ENCODE measurements at regions not wholly inside any gene's neighbourhood (a gene's known extent, or its start where the extent isn't known, plus 50 kb on each side); places are given as distances from the start of the nearest gene placed in this dataset.

GRCh38 chr1:182269097-182269496 lies 122.5 kb downstream of the GLUL start:
- Histone ChIP-seq H3K27me3 (no peaks in the 10 kb centered on the region), H3K4me3 (no peak overlapping the region), H3K9me3 (no peaks in the 10 kb centered on the region), H3K27ac (no peak overlapping the region), H3K4me1 (no peaks in the 10 kb centered on the region), H3K36me3 (no peaks in the 10 kb centered on the region)
- WGBS, 2 donors (ENCODE audit: low coverage in 1 of 2): 88 to 91% methylated on average over 2 to 3 of the region's 3 CpGs
- TF ChIP-seq CTCF (IDR thresholded peaks at IDR 0.05) (no peak), POLR2AphosphoS5 (IDR thresholded peaks at IDR 0.05) (no peak), EP300 (IDR thresholded peaks at IDR 0.05) (no peak), POLR2A (IDR thresholded peaks at IDR 0.05) (no peak)
- no peak for ATAC-seq

DNA sequence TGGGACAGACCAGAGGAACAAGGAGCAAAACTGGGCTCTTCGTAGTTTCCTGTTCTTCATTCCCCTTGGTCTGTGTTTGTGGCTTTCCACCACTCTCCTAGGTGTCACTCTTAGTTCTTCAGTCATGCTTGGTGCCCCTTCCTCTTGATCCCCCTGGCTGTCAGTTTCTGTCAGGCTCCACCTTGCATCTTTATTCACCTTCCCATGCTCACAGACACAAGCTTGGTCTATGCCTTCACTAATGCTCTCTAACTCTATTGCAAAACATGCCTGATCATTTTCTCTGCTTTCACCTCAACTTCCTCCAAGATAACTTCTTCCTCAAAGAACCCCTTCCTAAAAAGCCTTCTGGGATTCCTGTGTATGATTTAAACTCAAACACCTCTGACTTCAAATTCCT lies 122.9 kb downstream of the GLUL start:
- no peaks in the 10 kb centered on the region for H3K9me3 ChIP-seq
- H3K36me3 ChIP-seq: no peaks in the 10 kb centered on the region
- H3K4me3 ChIP-seq: no peak overlapping the region
- ATAC-seq: no peak
- H3K27ac ChIP-seq: no peak overlapping the region
- no peaks in the 10 kb centered on the region for H3K27me3 ChIP-seq
- H3K4me1 ChIP-seq: no peaks in the 10 kb centered on the region
- TF ChIP-seq POLR2A (IDR thresholded peaks at IDR 0.05) (no peak), EP300 (IDR thresholded peaks at IDR 0.05) (no peak), POLR2AphosphoS5 (IDR thresholded peaks at IDR 0.05) (no peak), CTCF (IDR thresholded peaks at IDR 0.05) (no peak)
- WGBS, 2 donors (ENCODE audit: low coverage in 1 of 2): 67% methylated on average over 1 of the region's 1 CpG; no CpG with 5 or more reads in 1 of the 2 donors

GRCh38 chr1:182264185-182264584 lies 127.4 kb downstream of the GLUL start:
- Histone ChIP-seq H3K27me3 (no peaks in the 10 kb centered on the region), H3K9me3 (no peaks in the 10 kb centered on the region), H3K36me3 (no peaks in the 10 kb centered on the region), H3K27ac (no peak overlapping the region), H3K4me1 (peaks cover 0 to 6% (median 3%) of the 10 kb centered on the region in 3 donors), H3K4me3 (no peak overlapping the region)
- WGBS, 2 donors (ENCODE audit: low coverage in 1 of 2): 8 to 80% methylated on average over 1 of the region's 1 CpG
- ATAC-seq: no peak
- TF ChIP-seq POLR2AphosphoS5 (IDR thresholded peaks at IDR 0.05) (no peak), CTCF (IDR thresholded peaks at IDR 0.05) (no peak), EP300 (IDR thresholded peaks at IDR 0.05) (no peak), POLR2A (IDR thresholded peaks at IDR 0.05) (no peak)

DNA sequence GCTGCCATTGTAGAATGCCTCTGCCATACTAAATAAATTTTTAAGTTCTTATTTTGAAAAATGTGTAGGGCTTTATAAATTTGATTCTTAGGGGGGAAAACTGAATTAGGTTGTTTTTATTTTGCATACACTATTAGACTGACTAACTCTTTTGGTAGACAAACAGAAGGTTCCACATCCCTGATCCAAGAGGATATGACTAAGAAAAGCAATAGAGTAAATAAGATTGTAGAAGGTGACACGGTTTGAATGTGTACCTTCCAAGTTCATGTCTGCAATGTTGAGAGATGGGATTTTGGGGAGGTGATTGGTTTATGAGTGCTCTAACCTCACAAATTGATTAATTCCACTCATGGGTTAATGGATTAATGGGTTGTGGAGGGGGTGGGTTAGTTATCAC lies 127.9 kb downstream of the GLUL start:
- no peak overlapping the region for H3K27ac ChIP-seq
- peaks cover 0 to 9% (median 4%) of the 10 kb centered on the region in 3 donors for H3K4me1 ChIP-seq
- ATAC-seq: no peak
- no peaks in the 10 kb centered on the region for H3K9me3 ChIP-seq
- H3K36me3 ChIP-seq: no peaks in the 10 kb centered on the region
- TF ChIP-seq POLR2AphosphoS5 (IDR thresholded peaks at IDR 0.05) (no peak), POLR2A (IDR thresholded peaks at IDR 0.05) (no peak), EP300 (IDR thresholded peaks at IDR 0.05) (no peak), CTCF (IDR thresholded peaks at IDR 0.05) (no peak)
- H3K4me3 ChIP-seq: no peak overlapping the region
- H3K27me3 ChIP-seq: no peaks in the 10 kb centered on the region
- WGBS, 2 donors (ENCODE audit: low coverage in 1 of 2): 70 to 71% methylated on average over 1 of the region's 1 CpG

- H3K9me3 ChIP-seq: no peaks in the 10 kb centered on the region
- no peak overlapping the region for H3K4me3 ChIP-seq
- peaks cover 0 to 9% (median 4%) of the 10 kb centered on the region in 3 donors for H3K4me1 ChIP-seq
- no peaks in the 10 kb centered on the region for H3K36me3 ChIP-seq
- no peak overlapping the region for H3K27ac ChIP-seq
- no peak for ATAC-seq
- no peaks in the 10 kb centered on the region for H3K27me3 ChIP-seq
- TF ChIP-seq EP300 (IDR thresholded peaks at IDR 0.05): no peak
- TF ChIP-seq POLR2A (IDR thresholded peaks at IDR 0.05): no peak
- WGBS, 2 donors (ENCODE audit: low coverage in 1 of 2): 75% methylated on average over 1 of the region's 1 CpG; no CpG with 5 or more reads in 1 of the 2 donors
Observed at GRCh38 chr1:182262425-182262824, 129.2 kb downstream of the GLUL start.
